Activated CD8-positive, alpha-beta memory T cell treated with anti-CD3 and anti-CD28 coated beads, Interleukin-2, amount 10 ng/mL, durations not matched to agents 7 days and 5 days (primary cell): ENCODE measurements at regions not wholly inside any gene's neighbourhood (a gene's known extent, or its start where the extent isn't known, plus 50 kb on each side); places are given as distances from the start of the nearest gene placed in this dataset.
"Not testable (repeated sequence)": the region's sequence is repeated elsewhere in the genome, so short reads cannot be mapped to it uniquely, and the experiment has no call there.

Experiments used
- ATAC-seq: fragments of 150-1000 bp; cut with Tn5 transposase; one replicate; pipeline ENCODE4 v1.10.0; 2021; ENCODE audit warnings: moderate library complexity
- CTCF ChIA-PET: fragments of 350-600 bp; sonication (Branson Sonifier 250); formaldehyde crosslinking; loops from one replicate; lab custom pipeline; 2021; ENCODE audit warnings: antibody characterized with exemption; lab: Charles Lee
- DNase-seq: peaks from one replicate; pipeline ENCODE4 v3.0.0-alpha.2; 2020
- H3K27ac Mint-ChIP-seq: one replicate; pipeline ENCODE4 v1.8.0; 2021; ENCODE audit warnings: mild to moderate bottlenecking, mixed read lengths
- H3K27me3 Mint-ChIP-seq: one replicate; pipeline ENCODE4 v1.8.0; 2021; ENCODE audit warnings: mixed read lengths
- H3K36me3 Mint-ChIP-seq: one replicate; pipeline ENCODE4 v1.8.0; 2021; ENCODE audit warnings: mild to moderate bottlenecking, mixed read lengths
- H3K4me1 Mint-ChIP-seq: one replicate; pipeline ENCODE4 v1.8.0; 2021; ENCODE audit warnings: mixed read lengths
- H3K4me3 Mint-ChIP-seq: one replicate; pipeline ENCODE4 v1.8.0; 2021; ENCODE audit warnings: mild to moderate bottlenecking, moderate library complexity, mixed read lengths
- H3K9me3 Mint-ChIP-seq: one replicate; pipeline ENCODE4 v1.8.0; 2022; ENCODE audit warnings: low read depth, mixed read lengths

DNA sequence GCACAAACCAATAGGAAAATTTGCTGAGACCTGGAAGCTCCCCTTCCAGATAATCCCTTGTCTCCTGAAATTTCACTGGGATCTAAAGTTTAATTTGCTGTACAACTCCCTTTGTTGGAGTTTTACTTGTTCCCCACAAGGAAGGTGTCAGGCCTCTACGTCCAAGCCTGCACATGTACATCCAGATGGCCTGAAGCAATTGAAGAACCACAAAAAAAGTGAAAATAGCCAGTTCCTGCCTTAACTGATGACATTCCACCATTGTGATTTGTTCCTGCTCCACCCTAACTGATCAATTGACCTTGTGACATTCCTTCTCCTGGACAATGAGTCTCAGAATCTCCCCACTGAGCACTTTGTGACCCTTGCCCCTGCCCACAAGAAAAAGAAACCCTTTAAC is 716.0 kb upstream of the PCDH20 start:
- CTCF ChIA-PET: no interaction called here
- ATAC-seq (no peak), DNase-seq (no peak)
- Mint-ChIP-seq H3K36me3 (no peaks in the 10 kb centered on the region), H3K4me1 (no peaks in the 10 kb centered on the region), H3K27me3 (no peaks in the 10 kb centered on the region), H3K27ac (no peak overlapping the region), H3K9me3 (peaks cover 2% of the 10 kb centered on the region), H3K4me3 (no peak overlapping the region)

DNA sequence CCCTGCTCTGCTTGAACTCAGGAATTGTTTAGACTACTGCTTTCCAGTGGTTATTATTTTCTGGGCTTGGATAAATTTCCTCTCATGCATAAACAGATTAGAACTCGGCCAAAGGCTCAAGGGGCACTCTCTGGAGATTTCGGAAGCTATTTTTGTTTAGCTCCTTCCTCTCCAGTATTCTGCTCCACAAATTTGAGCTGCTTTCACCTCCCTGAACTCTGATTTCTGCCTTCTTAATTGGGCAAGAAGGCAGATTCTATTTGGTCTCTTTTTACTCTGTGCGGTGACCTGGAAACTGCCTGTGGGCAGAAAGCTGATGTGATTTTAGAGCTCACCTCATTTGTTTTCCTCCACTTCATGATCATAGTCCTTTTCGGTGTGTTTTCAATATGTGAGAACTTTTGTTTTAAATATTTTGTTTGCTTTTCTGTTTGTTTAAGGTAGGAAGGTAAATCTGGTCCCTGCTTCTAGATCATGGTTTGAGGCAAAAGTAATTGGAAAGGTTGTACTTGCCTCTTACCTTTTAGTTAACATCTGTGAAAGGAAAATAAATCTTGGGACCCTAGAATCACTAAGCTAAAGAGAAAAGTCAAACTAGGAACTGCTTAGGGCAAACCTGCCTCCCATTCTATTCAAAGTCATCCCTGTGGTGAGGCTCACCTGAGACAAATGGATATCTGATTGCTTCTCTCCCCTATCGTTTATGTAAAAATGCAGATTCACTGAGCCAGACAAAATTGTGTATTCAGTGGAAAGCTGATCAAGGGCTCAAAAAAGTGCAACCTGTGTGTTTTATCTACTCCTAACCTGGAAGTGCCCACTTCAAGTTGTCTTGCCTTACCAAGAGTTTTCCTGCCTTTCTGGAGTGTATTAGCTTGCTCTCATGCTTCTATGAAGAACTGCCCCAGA is 714.7 kb upstream of the PCDH20 start:
- Mint-ChIP-seq H3K4me3 (no peak overlapping the region), H3K27ac (no peak overlapping the region), H3K4me1 (no peaks in the 10 kb centered on the region), H3K27me3 (no peaks in the 10 kb centered on the region), H3K36me3 (no peaks in the 10 kb centered on the region), H3K9me3 (peaks cover 2% of the 10 kb centered on the region)
- DNase-seq (no peak), ATAC-seq (no peak)
- CTCF ChIA-PET: no interaction called here

DNA sequence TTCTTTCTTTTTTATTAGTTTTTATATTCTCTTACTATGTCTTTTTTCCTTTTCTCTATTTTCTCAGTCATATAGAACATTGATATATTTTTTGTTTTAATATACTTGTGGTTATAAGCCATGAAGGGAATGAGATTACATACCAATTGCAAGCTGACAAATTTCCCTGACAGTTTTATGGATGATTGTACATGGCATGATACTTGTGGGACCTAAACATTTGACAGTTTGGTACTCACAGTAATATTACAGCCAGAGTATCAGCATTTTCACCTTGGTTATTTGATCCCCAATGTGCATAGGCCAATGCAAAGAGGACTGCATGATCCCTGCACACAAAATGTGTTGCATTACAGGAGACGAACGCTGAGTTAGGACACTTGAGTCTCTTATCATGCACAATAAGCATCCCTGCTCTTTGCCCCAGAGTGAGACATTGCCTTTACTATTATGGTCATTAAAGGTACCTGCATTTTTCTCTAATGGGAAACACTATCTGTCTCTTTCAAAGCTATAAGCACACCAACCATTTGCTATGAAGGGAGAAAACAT is 713.4 kb upstream of the PCDH20 start:
- H3K4me3 Mint-ChIP-seq: no peak overlapping the region
- DNase-seq (no peak), ATAC-seq (no peak)
- no peak overlapping the region for H3K27ac Mint-ChIP-seq
- no peaks in the 10 kb centered on the region for H3K27me3 Mint-ChIP-seq
- peaks cover 2% of the 10 kb centered on the region for H3K9me3 Mint-ChIP-seq
- no peaks in the 10 kb centered on the region for H3K4me1 Mint-ChIP-seq
- CTCF ChIA-PET: no interaction called here
- H3K36me3 Mint-ChIP-seq: no peaks in the 10 kb centered on the region

DNA sequence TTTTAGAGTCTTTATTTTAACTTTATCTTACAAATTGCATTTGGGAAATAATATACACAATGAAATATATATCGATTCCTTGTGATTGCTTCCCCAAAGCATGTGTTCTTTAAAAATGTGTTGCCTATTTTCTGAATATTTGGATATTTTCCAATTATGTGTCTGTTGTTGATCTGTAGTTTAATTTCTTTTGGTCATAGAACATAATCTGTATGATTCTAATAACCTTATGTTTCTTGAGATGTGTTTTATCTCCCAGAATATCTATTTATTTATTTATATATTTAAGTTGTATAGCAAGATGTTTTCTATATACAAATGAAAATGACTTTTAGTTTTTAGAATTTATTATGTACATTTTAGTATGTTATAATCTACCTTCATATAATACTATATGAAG is 710.8 kb upstream of the PCDH20 start:
- H3K36me3 Mint-ChIP-seq: no peaks in the 10 kb centered on the region
- no peak for ATAC-seq
- H3K4me3 Mint-ChIP-seq: no peak overlapping the region
- H3K27me3 Mint-ChIP-seq: no peaks in the 10 kb centered on the region
- no peaks in the 10 kb centered on the region for H3K9me3 Mint-ChIP-seq
- no peak for DNase-seq
- CTCF ChIA-PET: no interaction called here
- H3K4me1 Mint-ChIP-seq: no peaks in the 10 kb centered on the region
- H3K27ac Mint-ChIP-seq: no peak overlapping the region

DNA sequence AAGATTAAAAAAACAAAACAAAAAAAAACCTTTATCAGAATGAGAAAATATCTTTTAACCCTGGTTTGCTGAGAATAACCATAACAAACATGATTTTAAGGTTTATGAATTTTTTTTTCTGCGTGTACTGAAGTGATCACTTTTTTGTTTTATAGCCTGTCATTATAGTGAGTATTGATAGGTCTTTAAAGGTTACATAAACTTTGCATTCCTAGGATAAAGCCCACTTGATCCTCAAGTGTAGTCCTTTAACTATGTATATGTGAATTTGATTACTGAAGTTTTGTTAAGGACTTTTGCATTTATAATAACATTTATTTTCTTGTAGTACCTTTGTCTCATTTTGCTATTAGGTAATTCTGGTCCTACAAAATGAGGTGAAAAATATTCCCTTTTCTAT is 709.8 kb upstream of the PCDH20 start:
- no peaks in the 10 kb centered on the region for H3K36me3 Mint-ChIP-seq

DNA sequence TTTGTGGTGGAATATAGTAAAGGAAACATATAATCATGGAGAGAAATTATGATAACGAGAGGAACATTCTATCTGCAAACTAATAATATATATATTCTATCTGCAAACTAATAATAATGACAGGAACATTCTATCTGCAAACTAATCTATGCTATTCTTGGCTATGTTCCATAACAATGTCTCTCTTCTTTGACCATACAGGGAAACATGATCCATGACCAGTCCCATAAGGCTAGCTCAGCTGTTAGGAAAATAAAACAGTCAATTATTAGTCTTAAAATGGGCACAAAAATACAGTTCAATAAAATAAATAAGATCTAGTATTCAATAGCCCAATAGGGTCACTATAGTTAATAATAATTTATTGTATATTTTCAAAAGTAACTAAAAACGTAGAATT is 707.8 kb upstream of the PCDH20 start:
- H3K4me3 Mint-ChIP-seq: no peak overlapping the region
- CTCF ChIA-PET: no interaction called here
- no peaks in the 10 kb centered on the region for H3K27me3 Mint-ChIP-seq
- no peaks in the 10 kb centered on the region for H3K4me1 Mint-ChIP-seq
- no peaks in the 10 kb centered on the region for H3K36me3 Mint-ChIP-seq
- no peak for DNase-seq
- H3K27ac Mint-ChIP-seq: no peak overlapping the region
- H3K9me3 Mint-ChIP-seq: no peaks in the 10 kb centered on the region
- no peak for ATAC-seq

More for the DNA sequence above, 709.8 kb upstream of the PCDH20 start:
- CTCF ChIA-PET: no interaction called here
- Mint-ChIP-seq H3K9me3 (no peaks in the 10 kb centered on the region), H3K27me3 (no peaks in the 10 kb centered on the region), H3K4me1 (no peaks in the 10 kb centered on the region), H3K4me3 (no peak overlapping the region), H3K27ac (no peak overlapping the region)
- ATAC-seq (no peak), DNase-seq (no peak)

DNA sequence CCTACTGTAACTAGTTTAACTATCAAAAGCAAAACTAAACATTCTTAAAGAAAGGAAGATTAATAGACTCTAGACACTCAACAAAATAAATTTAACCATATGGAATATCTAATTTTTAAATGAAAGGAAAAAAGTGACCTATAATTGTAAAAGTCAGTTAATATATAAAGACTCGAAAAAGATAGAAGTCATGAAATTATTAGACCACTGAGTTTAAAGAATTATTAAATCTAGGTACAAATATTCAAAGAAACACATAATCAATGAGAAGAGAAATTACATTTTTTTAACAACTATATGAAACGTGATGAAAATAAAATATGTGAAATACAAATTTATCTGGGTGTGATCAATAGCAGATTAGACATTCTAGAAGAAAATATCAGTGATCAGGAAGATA is 706.8 kb upstream of the PCDH20 start:
- H3K9me3 Mint-ChIP-seq: no peaks in the 10 kb centered on the region
- no peak overlapping the region for H3K27ac Mint-ChIP-seq
- H3K4me1 Mint-ChIP-seq: no peaks in the 10 kb centered on the region
- ATAC-seq (no peak), DNase-seq (no peak)
- CTCF ChIA-PET: no interaction called here
- no peak overlapping the region for H3K4me3 Mint-ChIP-seq
- no peaks in the 10 kb centered on the region for H3K27me3 Mint-ChIP-seq
- H3K36me3 Mint-ChIP-seq: no peaks in the 10 kb centered on the region

DNA sequence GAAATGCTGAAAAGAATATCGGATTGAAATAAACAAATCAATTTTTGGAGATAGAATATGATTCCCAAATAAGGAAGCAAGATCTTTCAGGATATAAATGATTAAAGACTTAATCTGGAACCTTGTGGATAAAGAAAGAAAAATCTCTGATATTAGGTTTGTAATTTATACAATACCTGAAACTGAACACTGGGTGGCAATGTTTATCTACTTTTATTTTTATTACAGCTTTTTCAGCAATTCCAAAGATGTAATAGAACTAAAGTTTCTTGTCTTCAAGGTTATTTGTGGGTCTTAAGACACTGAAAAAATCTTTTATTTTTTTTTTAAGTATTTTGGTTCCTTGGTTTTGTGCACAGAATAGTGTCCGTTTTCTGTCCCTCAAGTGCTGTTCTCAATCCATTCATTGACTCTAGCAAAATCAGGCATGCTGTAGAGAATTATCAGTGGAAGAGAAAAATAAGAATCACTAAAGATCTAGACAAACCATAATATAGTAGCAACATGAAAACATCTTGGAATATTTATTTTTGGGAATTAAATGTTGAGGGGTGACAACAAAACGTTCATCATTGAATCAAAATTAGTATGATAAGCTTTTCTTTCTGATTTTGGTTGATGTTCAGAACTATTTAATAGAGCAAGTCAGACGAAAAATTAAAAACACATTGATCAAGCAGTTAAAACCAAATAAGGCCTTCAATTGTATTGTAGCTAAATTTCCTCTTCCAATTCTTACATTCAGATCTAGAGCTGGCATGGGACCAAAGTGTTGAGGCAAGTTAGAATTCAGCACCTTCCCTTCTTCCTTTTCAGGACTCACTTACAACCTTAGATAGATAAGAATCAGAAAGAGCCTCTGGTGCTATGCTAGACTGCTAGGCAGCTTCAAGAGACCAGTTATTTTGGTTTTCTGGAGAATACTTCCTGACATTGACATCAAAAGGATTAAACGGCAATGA is 704.4 kb upstream of the PCDH20 start:
- Mint-ChIP-seq H3K27ac (no peak overlapping the region), H3K9me3 (no peaks in the 10 kb centered on the region), H3K4me1 (no peaks in the 10 kb centered on the region), H3K36me3 (no peaks in the 10 kb centered on the region), H3K4me3 (no peak overlapping the region), H3K27me3 (no peaks in the 10 kb centered on the region)
- no peak for DNase-seq
- no peak for ATAC-seq
- CTCF ChIA-PET: no interaction called here

DNA sequence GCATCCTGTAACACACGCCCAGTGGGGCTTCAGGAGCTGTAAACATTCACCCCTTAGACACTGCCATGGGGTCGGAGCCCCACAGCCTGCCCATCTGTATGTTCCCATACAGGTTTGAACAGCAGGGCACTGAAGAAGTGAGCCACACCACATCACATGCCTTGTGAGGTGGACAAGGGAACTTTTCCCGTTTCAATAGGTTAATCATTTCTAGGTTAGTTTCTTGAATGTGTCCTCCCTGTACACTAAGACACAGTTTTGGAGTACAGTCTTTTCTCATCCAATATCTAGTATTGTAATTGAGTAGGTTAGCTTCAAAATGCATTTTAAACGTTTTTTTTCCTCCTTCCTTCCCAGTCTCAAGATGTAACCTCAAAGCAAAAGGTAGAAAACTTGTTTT is 700.2 kb upstream of the PCDH20 start:
- Mint-ChIP-seq H3K4me3 (no peak overlapping the region), H3K27me3 (no peaks in the 10 kb centered on the region), H3K4me1 (no peaks in the 10 kb centered on the region), H3K27ac (no peak overlapping the region), H3K36me3 (no peaks in the 10 kb centered on the region), H3K9me3 (no peaks in the 10 kb centered on the region)
- CTCF ChIA-PET: no interaction called here
- DNase-seq (no peak), ATAC-seq (no peak)

DNA sequence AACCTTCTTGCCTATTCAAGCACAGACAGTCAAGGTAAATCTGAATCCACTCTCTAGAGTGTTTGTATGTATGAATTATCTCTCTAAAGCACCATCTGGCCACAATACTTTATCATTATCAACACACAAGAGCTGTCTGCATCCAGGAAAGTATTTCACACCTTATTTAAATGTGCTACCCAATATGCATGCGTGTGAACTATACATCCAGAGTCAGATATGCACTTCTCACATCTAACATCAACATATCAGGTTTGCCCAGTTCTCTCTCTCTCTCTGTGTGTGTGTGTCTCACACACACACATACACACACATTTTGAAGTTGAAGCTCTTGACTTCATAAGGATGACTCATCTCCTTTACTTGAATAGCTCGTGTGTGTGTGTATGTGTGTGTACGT is 697.5 kb upstream of the PCDH20 start:
- H3K4me3 Mint-ChIP-seq: no peak overlapping the region

DNA sequence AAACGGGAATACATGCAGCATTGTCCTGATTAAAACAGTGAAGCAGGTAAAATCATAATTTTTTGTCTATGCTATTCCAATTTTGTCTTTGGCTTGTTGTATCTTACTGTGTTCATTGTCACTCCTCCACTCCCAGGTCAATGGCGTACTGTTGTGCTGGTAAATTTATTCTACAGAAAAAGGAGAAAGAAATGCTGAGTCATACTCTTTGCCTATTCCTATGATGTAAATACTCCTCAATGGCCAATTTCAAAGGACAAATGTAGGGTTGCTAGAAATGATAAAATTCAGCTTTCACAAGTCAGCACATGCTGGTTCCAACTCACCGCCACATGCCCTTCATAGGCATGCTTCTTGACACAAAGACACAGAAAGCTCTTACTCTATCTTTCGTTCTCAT is 694.4 kb upstream of the PCDH20 start:
- H3K36me3 Mint-ChIP-seq: no peaks in the 10 kb centered on the region
- no peak overlapping the region for H3K4me3 Mint-ChIP-seq
- CTCF ChIA-PET: no interaction called here
- no peaks in the 10 kb centered on the region for H3K4me1 Mint-ChIP-seq
- H3K27ac Mint-ChIP-seq: no peak overlapping the region
- H3K27me3 Mint-ChIP-seq: no peaks in the 10 kb centered on the region
- no peak for DNase-seq
- no peak for ATAC-seq
- peaks cover 5% of the 10 kb centered on the region for H3K9me3 Mint-ChIP-seq

More for the DNA sequence above, 697.5 kb upstream of the PCDH20 start:
- Mint-ChIP-seq H3K9me3 (peaks cover 5% of the 10 kb centered on the region), H3K27ac (no peak overlapping the region), H3K36me3 (no peaks in the 10 kb centered on the region), H3K27me3 (no peaks in the 10 kb centered on the region), H3K4me1 (no peaks in the 10 kb centered on the region)
- ATAC-seq (no peak), DNase-seq (no peak)
- CTCF ChIA-PET: no interaction called here

DNA sequence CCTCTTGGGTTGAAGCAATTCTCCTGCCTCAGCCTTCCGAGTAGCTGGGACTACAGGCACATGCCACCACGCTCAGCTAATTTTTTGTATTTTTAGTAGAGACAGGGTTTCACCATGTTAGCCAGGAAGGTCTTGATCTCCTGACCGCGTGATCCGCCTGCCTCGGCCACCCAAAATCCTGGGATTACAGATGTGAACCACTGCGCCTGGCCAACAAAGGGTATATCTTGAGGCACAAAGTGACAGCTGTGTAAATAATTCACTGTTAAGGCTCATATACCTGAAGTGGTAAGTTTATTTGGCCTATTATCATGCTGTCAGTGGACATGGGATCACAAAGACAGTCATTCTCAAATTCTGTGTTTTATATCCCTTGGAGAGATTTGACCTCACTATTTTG is 688.5 kb upstream of the PCDH20 start:
- H3K9me3 Mint-ChIP-seq, H3K4me3 Mint-ChIP-seq, ATAC-seq, H3K27ac Mint-ChIP-seq, H3K36me3 Mint-ChIP-seq, CTCF ChIA-PET, H3K4me1 Mint-ChIP-seq, H3K27me3 Mint-ChIP-seq, DNase-seq: not testable (repeated sequence)

DNA sequence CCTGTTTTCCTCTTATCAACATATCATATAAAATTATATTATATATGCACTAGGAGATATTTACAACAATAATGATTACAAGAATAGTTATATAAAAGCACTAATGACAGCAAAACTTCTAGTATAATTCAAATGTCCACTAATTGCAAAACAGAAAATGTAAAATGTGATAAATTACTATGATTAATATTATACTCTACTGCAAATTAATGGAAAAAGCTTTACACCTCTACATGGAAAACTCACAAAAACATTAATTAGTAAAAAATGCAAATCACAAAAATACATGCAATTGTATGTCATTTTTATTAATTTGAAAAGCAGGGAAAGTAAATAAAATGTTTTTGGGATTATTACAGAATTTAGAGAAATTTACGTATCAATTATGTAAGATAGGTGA is 681.0 kb upstream of the PCDH20 start:
- H3K4me3 Mint-ChIP-seq: no peak overlapping the region
- H3K27me3 Mint-ChIP-seq: no peaks in the 10 kb centered on the region
- no peak for ATAC-seq

More for the DNA sequence above, 681.0 kb upstream of the PCDH20 start:
- no peak overlapping the region for H3K27ac Mint-ChIP-seq
- no peaks in the 10 kb centered on the region for H3K36me3 Mint-ChIP-seq
- no peak for DNase-seq
- CTCF ChIA-PET: no interaction called here
- no peaks in the 10 kb centered on the region for H3K4me1 Mint-ChIP-seq
- H3K9me3 Mint-ChIP-seq: peaks cover 2% of the 10 kb centered on the region
